ENCODE measurements at regions not wholly inside any gene's neighbourhood (a gene's known extent, or its start where the extent isn't known, plus 50 kb on each side); places are given as distances from the start of the nearest gene placed in this dataset.
"Not testable (repeated sequence)": the region's sequence is repeated elsewhere in the genome, so short reads cannot be mapped to it uniquely, and the experiment has no call there.

DNA sequence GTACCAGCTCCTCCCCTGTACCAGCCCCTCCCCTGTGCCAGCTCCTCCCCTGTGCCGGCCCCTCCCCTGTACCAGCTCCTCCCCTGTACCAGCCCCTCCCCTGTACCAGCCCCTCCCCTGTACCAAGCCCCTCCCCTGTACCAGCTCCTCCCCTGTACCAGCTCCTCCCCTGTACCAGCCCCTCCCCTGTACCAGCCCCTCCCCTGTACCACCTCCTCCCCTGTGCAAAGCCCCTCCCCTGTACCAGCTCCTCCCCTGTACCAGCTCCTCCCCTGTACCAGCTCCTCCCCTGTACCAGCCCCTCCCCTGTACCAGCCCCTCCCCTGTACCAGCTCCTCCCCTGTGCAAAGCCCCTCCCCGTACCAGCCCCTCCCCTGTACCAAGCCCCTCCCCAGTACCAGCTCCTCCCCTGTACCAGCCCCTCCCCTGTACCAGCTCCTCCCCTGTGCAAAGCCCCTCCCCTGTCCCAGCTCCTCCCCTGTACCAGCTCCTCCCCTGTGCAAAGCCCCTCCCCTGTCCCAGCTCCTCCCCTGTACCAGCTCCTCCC lies 113.5 kb downstream of the METRNL start:
- TF ChIP-seq, protein P1, sequence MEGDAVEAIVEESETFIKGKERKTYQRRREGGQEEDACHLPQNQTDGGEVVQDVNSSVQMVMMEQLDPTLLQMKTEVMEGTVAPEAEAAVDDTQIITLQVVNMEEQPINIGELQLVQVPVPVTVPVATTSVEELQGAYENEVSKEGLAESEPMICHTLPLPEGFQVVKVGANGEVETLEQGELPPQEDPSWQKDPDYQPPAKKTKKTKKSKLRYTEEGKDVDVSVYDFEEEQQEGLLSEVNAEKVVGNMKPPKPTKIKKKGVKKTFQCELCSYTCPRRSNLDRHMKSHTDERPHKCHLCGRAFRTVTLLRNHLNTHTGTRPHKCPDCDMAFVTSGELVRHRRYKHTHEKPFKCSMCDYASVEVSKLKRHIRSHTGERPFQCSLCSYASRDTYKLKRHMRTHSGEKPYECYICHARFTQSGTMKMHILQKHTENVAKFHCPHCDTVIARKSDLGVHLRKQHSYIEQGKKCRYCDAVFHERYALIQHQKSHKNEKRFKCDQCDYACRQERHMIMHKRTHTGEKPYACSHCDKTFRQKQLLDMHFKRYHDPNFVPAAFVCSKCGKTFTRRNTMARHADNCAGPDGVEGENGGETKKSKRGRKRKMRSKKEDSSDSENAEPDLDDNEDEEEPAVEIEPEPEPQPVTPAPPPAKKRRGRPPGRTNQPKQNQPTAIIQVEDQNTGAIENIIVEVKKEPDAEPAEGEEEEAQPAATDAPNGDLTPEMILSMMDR (conservative IDR thresholded peaks at IDR 0.05): not testable (repeated sequence)
- not testable (repeated sequence) for TF ChIP-seq ZFX (IDR thresholded peaks at IDR 0.05)
